ENCODE measurements at regions not wholly inside any gene's neighbourhood (a gene's known extent, or its start where the extent isn't known, plus 50 kb on each side); places are given as distances from the start of the nearest gene placed in this dataset.

DNA sequence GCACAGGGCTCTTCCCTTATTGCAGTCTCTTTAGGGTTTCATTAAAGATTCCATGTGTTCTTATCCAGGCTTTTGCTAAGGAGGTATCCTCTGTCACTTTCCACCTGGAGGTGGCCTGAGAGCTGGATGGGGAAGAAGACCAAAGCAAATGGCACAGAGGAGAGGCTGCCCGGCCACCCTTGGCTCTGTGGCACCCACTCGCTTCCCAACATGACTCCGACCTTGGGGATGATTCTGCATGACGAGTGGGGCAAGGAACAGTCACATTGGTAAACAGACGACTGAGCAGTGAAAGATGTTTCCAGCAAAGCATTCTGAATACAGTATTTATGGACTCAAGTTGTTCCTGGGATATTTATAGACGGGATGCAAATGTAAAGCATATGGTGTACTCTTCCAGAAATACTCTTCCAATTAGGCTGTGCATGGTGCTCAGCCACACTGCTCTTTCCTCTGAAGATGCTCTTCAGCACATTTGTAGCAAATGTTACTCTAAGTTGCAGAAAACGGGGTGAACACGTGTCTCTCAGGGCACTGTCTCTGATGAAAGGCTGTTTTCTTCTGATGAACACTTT, 377.1 kb upstream of the HS6ST1 start:
- DNase-seq: no peak
- ATAC-seq: no peak
- Histone ChIP-seq H3K9me3 (no peaks in the 10 kb centered on the region), H3K4me1 (no peaks in the 10 kb centered on the region), H3K4me3 (no peak overlapping the region), H3K27me3 (no peaks in the 10 kb centered on the region), H3K36me3 (replicated peaks in 1 of 2; ENCODE audit: insufficient read depth in 1 of 2, low read depth in 2 of 2) (no peaks in the 10 kb centered on the region), H3K27ac (no peak overlapping the region)
- 68 to 70% methylated on average over 8 of the region's 8 CpGs for WGBS, 2 donors
- no peak for TF ChIP-seq POLR2A (IDR thresholded peaks at IDR 0.05)
- TF ChIP-seq, protein P1, sequence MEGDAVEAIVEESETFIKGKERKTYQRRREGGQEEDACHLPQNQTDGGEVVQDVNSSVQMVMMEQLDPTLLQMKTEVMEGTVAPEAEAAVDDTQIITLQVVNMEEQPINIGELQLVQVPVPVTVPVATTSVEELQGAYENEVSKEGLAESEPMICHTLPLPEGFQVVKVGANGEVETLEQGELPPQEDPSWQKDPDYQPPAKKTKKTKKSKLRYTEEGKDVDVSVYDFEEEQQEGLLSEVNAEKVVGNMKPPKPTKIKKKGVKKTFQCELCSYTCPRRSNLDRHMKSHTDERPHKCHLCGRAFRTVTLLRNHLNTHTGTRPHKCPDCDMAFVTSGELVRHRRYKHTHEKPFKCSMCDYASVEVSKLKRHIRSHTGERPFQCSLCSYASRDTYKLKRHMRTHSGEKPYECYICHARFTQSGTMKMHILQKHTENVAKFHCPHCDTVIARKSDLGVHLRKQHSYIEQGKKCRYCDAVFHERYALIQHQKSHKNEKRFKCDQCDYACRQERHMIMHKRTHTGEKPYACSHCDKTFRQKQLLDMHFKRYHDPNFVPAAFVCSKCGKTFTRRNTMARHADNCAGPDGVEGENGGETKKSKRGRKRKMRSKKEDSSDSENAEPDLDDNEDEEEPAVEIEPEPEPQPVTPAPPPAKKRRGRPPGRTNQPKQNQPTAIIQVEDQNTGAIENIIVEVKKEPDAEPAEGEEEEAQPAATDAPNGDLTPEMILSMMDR (IDR thresholded peaks at IDR 0.05): no peak
- intact Hi-C loops (cut with DNase I): no loop called here

DNA sequence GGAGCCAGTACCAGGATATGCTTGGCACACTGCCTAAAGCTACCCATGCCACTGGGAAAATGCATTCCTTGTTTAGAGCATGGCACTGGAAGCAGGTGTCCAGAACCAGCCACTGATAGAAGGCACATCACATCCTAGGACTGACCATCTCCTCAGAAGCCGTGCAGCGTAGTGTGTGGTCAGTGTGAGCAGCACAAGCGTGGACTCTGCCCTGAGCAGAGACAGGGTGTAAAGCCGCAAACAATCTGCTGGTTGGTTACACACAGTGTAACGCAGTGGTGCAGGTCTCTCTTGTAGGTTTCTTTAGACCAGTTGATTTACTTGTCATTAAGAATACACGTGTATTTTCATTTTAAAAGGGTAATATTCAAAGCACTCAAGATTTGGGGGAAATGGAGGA, 377.8 kb upstream of the HS6ST1 start:
- WGBS, 2 donors: 81 to 85% methylated on average over 6 of the region's 6 CpGs
- no peak for TF ChIP-seq POLR2A (IDR thresholded peaks at IDR 0.05)
- TF ChIP-seq, protein P1 (IDR thresholded peaks at IDR 0.05): no peak
- Histone ChIP-seq H3K27me3 (no peaks in the 10 kb centered on the region), H3K9me3 (no peaks in the 10 kb centered on the region), H3K27ac (no peak overlapping the region), H3K4me1 (no peaks in the 10 kb centered on the region), H3K4me3 (no peak overlapping the region), H3K36me3 (replicated peaks in 1 of 2; ENCODE audit: insufficient read depth in 1 of 2, low read depth in 2 of 2) (no peaks in the 10 kb centered on the region)
- intact Hi-C loops (cut with DNase I): no loop called here
- no peak for DNase-seq
- no peak for ATAC-seq

DNA sequence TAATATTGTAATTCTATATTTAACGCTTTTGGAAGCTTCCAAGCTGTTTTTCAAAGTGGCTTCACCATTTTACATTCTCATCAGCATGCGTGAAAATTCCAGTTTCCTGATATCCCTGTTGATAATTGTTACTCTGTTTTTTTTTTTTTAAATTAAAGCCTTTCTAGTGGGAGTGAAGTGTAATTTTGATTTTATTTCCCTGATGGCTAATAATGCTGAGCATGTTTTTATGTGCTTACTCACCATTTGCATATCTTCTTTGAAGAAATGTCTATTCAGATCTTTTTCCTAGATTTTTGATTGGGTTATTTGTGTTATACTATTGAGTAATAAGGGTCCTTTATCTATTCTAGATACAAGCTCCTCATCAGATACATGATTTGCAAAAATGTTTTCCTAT, 382.8 kb upstream of the HS6ST1 start:
- 86 to 87% methylated on average over 2 of the region's 2 CpGs for WGBS, 2 donors
- intact Hi-C loops (cut with DNase I): no loop called here
- no peak for ATAC-seq

DNA sequence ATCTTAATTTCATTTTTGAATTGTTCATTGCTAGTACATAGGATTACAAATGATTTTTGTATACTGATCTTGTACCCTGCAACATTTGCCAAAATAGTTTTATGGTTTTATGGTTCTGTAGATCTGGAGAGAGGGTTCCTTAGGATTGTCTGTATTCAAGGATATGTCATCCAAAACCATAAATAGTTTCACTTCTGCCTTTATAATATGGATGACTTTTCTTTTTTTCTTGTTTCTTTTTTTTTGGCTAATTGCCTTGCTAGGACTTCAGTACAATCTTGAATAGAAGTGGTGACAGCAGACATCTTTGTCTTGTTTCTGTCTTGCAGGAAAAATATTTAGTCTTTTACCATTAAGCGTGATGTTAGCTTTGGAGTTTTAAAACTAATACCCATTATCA, 383.9 kb upstream of the HS6ST1 start:
- H3K4me1 ChIP-seq: no peaks in the 10 kb centered on the region
- no peak overlapping the region for H3K27ac ChIP-seq
- no peak overlapping the region for H3K4me3 ChIP-seq
- no peak for ATAC-seq
- TF ChIP-seq, protein P1 (IDR thresholded peaks at IDR 0.05): no peak
- TF ChIP-seq POLR2A (IDR thresholded peaks at IDR 0.05): no peak
- 76 to 81% methylated on average over 1 of the region's 1 CpG for WGBS, 2 donors
- DNase-seq: no peak
- intact Hi-C loops (cut with DNase I): no loop called here
- H3K27me3 ChIP-seq: no peaks in the 10 kb centered on the region
- peaks cover 0 to 12% (median 0%) of the 10 kb centered on the region in 3 donors for H3K9me3 ChIP-seq
- H3K36me3 ChIP-seq (replicated peaks in 1 of 2; ENCODE audit: insufficient read depth in 1 of 2, low read depth in 2 of 2): no peaks in the 10 kb centered on the region

More for the DNA sequence above, 382.8 kb upstream of the HS6ST1 start:
- no peak overlapping the region for H3K4me3 ChIP-seq
- H3K9me3 ChIP-seq: peaks cover 0 to 1% (median 0%) of the 10 kb centered on the region in 3 donors
- no peaks in the 10 kb centered on the region for H3K4me1 ChIP-seq
- no peak for DNase-seq
- H3K36me3 ChIP-seq (replicated peaks in 1 of 2; ENCODE audit: insufficient read depth in 1 of 2, low read depth in 2 of 2): no peaks in the 10 kb centered on the region
- H3K27ac ChIP-seq: no peak overlapping the region
- TF ChIP-seq POLR2A (IDR thresholded peaks at IDR 0.05): no peak
- TF ChIP-seq, protein P1 (IDR thresholded peaks at IDR 0.05): no peak
- no peaks in the 10 kb centered on the region for H3K27me3 ChIP-seq

DNA sequence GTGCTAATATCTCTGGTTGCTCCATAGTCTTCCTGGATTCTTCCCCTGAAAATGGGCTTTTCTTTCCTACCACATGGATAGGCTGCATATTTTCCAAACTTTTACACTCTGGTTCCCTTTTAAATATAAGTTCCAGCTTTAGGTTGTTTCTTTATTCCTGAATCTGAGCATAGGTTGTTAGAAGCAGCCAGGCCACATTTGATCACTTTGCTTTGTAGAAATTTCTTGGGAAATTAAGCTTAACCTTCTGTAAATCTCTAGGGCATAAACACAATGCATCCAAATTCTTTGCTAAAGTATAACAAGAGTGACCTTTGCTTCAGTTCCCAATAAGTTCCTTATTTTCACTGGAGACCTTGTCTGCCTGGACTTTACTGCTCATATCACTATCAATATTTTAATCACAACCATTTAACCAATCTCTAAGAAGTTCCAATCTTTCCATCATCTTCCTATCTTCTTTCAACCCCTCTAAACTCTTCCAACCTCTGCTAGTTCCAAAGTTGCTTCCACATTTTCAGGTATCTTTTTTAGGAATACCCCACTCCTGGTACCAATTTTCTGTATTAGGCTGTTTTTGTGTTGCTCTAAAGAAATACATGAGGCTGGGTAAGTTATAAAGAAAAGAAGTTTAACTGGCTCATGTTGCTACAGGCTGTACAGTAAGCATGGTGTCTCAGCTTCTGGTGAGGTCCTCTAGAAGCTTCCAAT, 389.6 kb upstream of the HS6ST1 start:
- intact Hi-C loops (cut with DNase I): no loop called here
- ATAC-seq (no peak), DNase-seq (no peak)
- no peaks in the 10 kb centered on the region for H3K36me3 ChIP-seq (replicated peaks in 1 of 2; ENCODE audit: insufficient read depth in 1 of 2, low read depth in 2 of 2)
- H3K4me1 ChIP-seq: no peaks in the 10 kb centered on the region
- TF ChIP-seq POLR2A (IDR thresholded peaks at IDR 0.05): no peak
- TF ChIP-seq, protein P1 (IDR thresholded peaks at IDR 0.05): no peak
- no peak overlapping the region for H3K4me3 ChIP-seq
- no peaks in the 10 kb centered on the region for H3K27me3 ChIP-seq
- no peak overlapping the region for H3K27ac ChIP-seq
- H3K9me3 ChIP-seq: peaks cover 0 to 24% (median 0%) of the 10 kb centered on the region in 3 donors
